ENCODE measurements at regions not wholly inside any gene's neighbourhood (a gene's known extent, or its start where the extent isn't known, plus 50 kb on each side); places are given as distances from the start of the nearest gene placed in this dataset.

- TF ChIP-seq POLR2A (IDR thresholded peaks at IDR 0.05) = no peak
- no peak for TF ChIP-seq CTCF (IDR thresholded peaks at IDR 0.05)
Observed at GRCh38 chr13:104065328-104065727, 999.1 kb upstream of the SLC10A2 start.
